ENCODE measurements at regions not wholly inside any gene's neighbourhood (a gene's known extent, or its start where the extent isn't known, plus 50 kb on each side); places are given as distances from the start of the nearest gene placed in this dataset.

- no peak for ATAC-seq
- DNase-seq (ENCODE audit: low spot score in 2 of 2), result no peak
- Mint-ChIP-seq H3K27ac (no peak overlapping the region), H3K36me3 (no peaks in the 10 kb centered on the region), H3K9me3 (no peaks in the 10 kb centered on the region)
Observed at GRCh38 chr3:161156936-161157335, 51.8 kb upstream of the B3GALNT1 start.

GRCh38 chr3:161161603-161162002, 56.5 kb upstream of the B3GALNT1 start:
- Mint-ChIP-seq H3K9me3 (peaks cover 6 to 7% of the 10 kb centered on the region in 2 donors), H3K27ac (no peak overlapping the region), H3K36me3 (peaks cover 0 to 15% of the 10 kb centered on the region in 2 donors)
- DNase-seq (ENCODE audit: low spot score in 2 of 2) (no peak), ATAC-seq (no peak)

- H3K36me3 Mint-ChIP-seq, result peaks cover 0 to 15% of the 10 kb centered on the region in 2 donors
- no peak for DNase-seq (ENCODE audit: low spot score in 2 of 2)
- peaks cover 6 to 7% of the 10 kb centered on the region in 2 donors for H3K9me3 Mint-ChIP-seq
- ATAC-seq, result peak; percentile 49 to 58
- no peak overlapping the region for H3K27ac Mint-ChIP-seq
Observed at GRCh38 chr3:161163297-161163696, 57.8 kb upstream of the NMD3 start.

- no peak overlapping the region for H3K27ac Mint-ChIP-seq
Observed at GRCh38 chr3:161166051-161166450, 55.1 kb upstream of the NMD3 start.

GRCh38 chr3:161171113-161171512, 50.0 kb upstream of the NMD3 start:
- H3K36me3 Mint-ChIP-seq, result peaks cover 0 to 8% of the 10 kb centered on the region in 2 donors
- no peak for ATAC-seq

More at GRCh38 chr3:161166051-161166450, 55.1 kb upstream of the NMD3 start:
- Mint-ChIP-seq H3K36me3 (peaks cover 0 to 15% of the 10 kb centered on the region in 2 donors), H3K9me3 (peaks cover 6 to 7% of the 10 kb centered on the region in 2 donors)
- no peak for ATAC-seq
- DNase-seq (ENCODE audit: low spot score in 2 of 2), result no peak

More at GRCh38 chr3:161171113-161171512, 50.0 kb upstream of the NMD3 start:
- Mint-ChIP-seq H3K27ac (no peak overlapping the region), H3K9me3 (peaks cover 0 to 5% of the 10 kb centered on the region in 2 donors)
- no peak for DNase-seq (ENCODE audit: low spot score in 2 of 2)
